ENCODE measurements at regions not wholly inside any gene's neighbourhood (a gene's known extent, or its start where the extent isn't known, plus 50 kb on each side); places are given as distances from the start of the nearest gene placed in this dataset.
A peak's percentile ranks its signal among the peaks of the same experiment; 100 is the strongest.

- H3K23ac ChIP-seq (ENCODE audit: insufficient read length, low read depth, low read length), result no peak overlapping the region
- no peaks in the 10 kb centered on the region for H3K23me2 ChIP-seq (ENCODE audit: insufficient read length, low read depth, low read length, poor library complexity, severe bottlenecking)
- no peaks in the 10 kb centered on the region for H3K79me1 ChIP-seq (ENCODE audit: insufficient read depth, low read depth, low read length, poor library complexity, severe bottlenecking)
- no peaks in the 10 kb centered on the region for H4K20me1 ChIP-seq (ENCODE audit: control insufficient read depth, insufficient read depth, insufficient read length)
- no peak overlapping the region for H4K91ac ChIP-seq (ENCODE audit: insufficient read length, low read depth, low read length)
- Mint-ChIP-seq H3K36me3 (ENCODE audit: insufficient read depth in 1 of 3, low read depth in 3 of 3) (no peaks in the 10 kb centered on the region), H3K4me3 (no peak overlapping the region), H3K27ac (peak overlapping the region in 1 of 3 experiments; percentile 19; a peak in 1 of 7 replicates), H3K27me3 (ENCODE audit: low read depth) (peaks cover 4% of the 10 kb centered on the region; the same call in 1 of the 2 replicates), H3K4me1 (peaks cover 12 to 16% of the 10 kb centered on the region in 2 experiments), H3K9me3 (peaks cover 0 to 4% of the 10 kb centered on the region in 2 experiments; a peak in 2 of 5 replicates)
- H3T11ph ChIP-seq (ENCODE audit: low read length), result no peak overlapping the region
- H3K4me1 ChIP-seq (ENCODE audit: insufficient read depth, low read length), result no peaks in the 10 kb centered on the region
- no peaks in the 10 kb centered on the region for H3K27me3 ChIP-seq (ENCODE audit: insufficient read depth, low read length)
- no peak overlapping the region for H2BK20ac ChIP-seq (ENCODE audit: low read depth, low read length, poor library complexity, severe bottlenecking)
- H3K27ac ChIP-seq (ENCODE audit: insufficient read length, low read depth, low read length), result no peak overlapping the region
- H3K9me3 ChIP-seq (ENCODE audit: control insufficient read depth, low read depth, low read length), result no peaks in the 10 kb centered on the region
- H2BK5ac ChIP-seq (ENCODE audit: insufficient read length, low read length), result no peak overlapping the region
- H3K4ac ChIP-seq (ENCODE audit: low read depth, low read length), result no peak overlapping the region
- H2AFZ ChIP-seq (ENCODE audit: low read length), result no peak overlapping the region
- H3K4me2 ChIP-seq (ENCODE audit: insufficient read depth, insufficient read length, low read length), result no peak overlapping the region
- no peak overlapping the region for H3K18ac ChIP-seq (ENCODE audit: insufficient read length, low read depth, low read length)
- no peak for TF ChIP-seq CTCF (conservative IDR thresholded peaks at IDR 0.05)
- H4K8ac ChIP-seq (replicated peaks; ENCODE audit: insufficient read length, low read depth, low read length), result no peak overlapping the region
- no peak overlapping the region for H2BK120ac ChIP-seq (ENCODE audit: low read depth, low read length, poor library complexity, severe bottlenecking)
- no peak overlapping the region for H3K9ac ChIP-seq (ENCODE audit: extremely low read depth, insufficient read length, low read length)
- no CpG with 5 or more reads among the region's 3 CpGs for WGBS (ENCODE audit: extremely low coverage, insufficient read length, low lambda C conversion rate)
- no peaks in the 10 kb centered on the region for H3K79me2 ChIP-seq (ENCODE audit: insufficient read depth, low read length)
- DNase-seq, result no peak
- no peak overlapping the region for H3K56ac ChIP-seq (ENCODE audit: insufficient read length, low read depth, low read length)
- no peak overlapping the region for H2BK12ac ChIP-seq (ENCODE audit: insufficient read length, low read depth, low read length)
- H4K5ac ChIP-seq (ENCODE audit: insufficient read length, low read depth, low read length), result no peak overlapping the region
- H3K14ac ChIP-seq (ENCODE audit: insufficient read depth, low read length), result no peak overlapping the region
- no peak overlapping the region for H2AK5ac ChIP-seq (ENCODE audit: insufficient read length, low read length)
- H2BK15ac ChIP-seq (ENCODE audit: low read depth, low read length), result no peak overlapping the region
These were observed 78.3 kb downstream of the TPRA1 start for GRCh38 chr3:127512256-127512655.
